HCT116 (cell line): ENCODE measurements at regions not wholly inside any gene's neighbourhood (a gene's known extent, or its start where the extent isn't known, plus 50 kb on each side); places are given as distances from the start of the nearest gene placed in this dataset.

Experiments
- ATAC-seq: fragments of 200-7000 bp; cut with Tn5 transposase; 2 replicates; pipeline ENCODE4 v1.9.1; 2020; ENCODE audit warnings: mild to moderate bottlenecking, moderate library complexity
- BruUV-seq: library from RNA; stranded (reverse); fragments of 400-500 nt; replicated peaks from 2 replicates; lab custom pipeline; 2021; lab: Mats Ljungman, UMichigan
- CTCF ChIA-PET: fragments of 300-600 bp; sonication (Branson Sonifier 250); formaldehyde crosslinking; loops from one replicate; lab custom pipeline; 2021; ENCODE audit warnings: antibody characterized with exemption; lab: Charles Lee
- POLR2A ChIA-PET: fragments of 300-600, 350-600 bp; sonication (Branson Sonifier 250); formaldehyde crosslinking; loops from one replicate; lab custom pipeline; 2021; ENCODE audit warnings: antibody characterized with exemption; lab: Charles Lee
- RAD21 ChIA-PET, 2 experiments: fragments of 300-600 bp; sonication (Branson Sonifier 250); formaldehyde crosslinking; loops; one replicate each; lab custom pipeline; 2023; ENCODE audit warnings: low total read pairs in 2 of 2; ENCODE audit not compliant: uncharacterized antibody in 2 of 2, unreplicated experiment in 2 of 2, low non-redundant PET in 1 of 2; lab: Charles Lee
- DNase-seq: peaks from one replicate; pipeline ENCODE4 v3.0.0-alpha.2; 2010; ENCODE audit warnings: low read depth, low spot score
- H2AFZ ChIP-seq: fragments of 200-600 bp; shearing (Covaris generic), sonication (generic); 2 replicates; pipeline ENCODE4 v1.6.1; 2017; ENCODE audit warnings: low read depth, mixed run types, mixed read lengths, antibody characterized with exemption, low read length; ENCODE audit not compliant: poor library complexity, severe bottlenecking
- H3K27ac ChIP-seq: 2 replicates; pipeline ENCODE4 v1.5.1; 2012; ENCODE audit warnings: low read depth, low read length
- H3K27me3 ChIP-seq: fragments of 200-600 bp; sonication (generic); 2 replicates; pipeline ENCODE4 v1.6.1; 2016; ENCODE audit warnings: mixed run types, low read length, mixed read lengths; ENCODE audit not compliant: insufficient read depth
- H3K36me3 ChIP-seq, 2 experiments: fragments of 200-500 bp in 1 of 2; fragments of 200-600 bp in 1 of 2; sonication (Bioruptor generic) in 1 of 2; sonication (generic) in 1 of 2; 2 replicates each; pipeline versions ENCODE4 v1.5.1 to v1.6.1; 2014 to 2016; ENCODE audit warnings: low read length in 2 of 2, inconsistent platforms in 1 of 2, mixed read lengths in 1 of 2, mixed run types in 1 of 2; ENCODE audit not compliant: insufficient read depth in 2 of 2, control insufficient read depth in 1 of 2
- H3K4me1 ChIP-seq, 2 experiments: fragments of 200-600 bp in 1 of 2; sonication (generic) in 1 of 2; 2 replicates each; pipeline versions ENCODE4 v1.5.1 to v1.6.1; 2012 to 2017; ENCODE audit warnings: low read length in 2 of 2, inconsistent platforms in 1 of 2, mild to moderate bottlenecking in 1 of 2, mixed read lengths in 1 of 2, mixed run types in 1 of 2, moderate library complexity in 1 of 2; ENCODE audit not compliant: insufficient read depth in 2 of 2, control insufficient read depth in 1 of 2
- H3K4me2 ChIP-seq: fragments of 200-600 bp; sonication (generic); 2 replicates; pipeline ENCODE4 v1.6.1; 2017; ENCODE audit warnings: mixed run types, low read length, mixed read lengths
- H3K4me3 ChIP-seq, 2 experiments: fragments of 200-600 bp in 1 of 2; sonication (generic) in 1 of 2; replicated peaks in 1 of 2; 2 replicates each; pipeline ENCODE4 v1.5.1; 2011 to 2016; ENCODE audit warnings: low read length in 2 of 2, control low read depth in 1 of 2, low read depth in 1 of 2, mild to moderate bottlenecking in 1 of 2, mixed read lengths in 1 of 2, mixed run types in 1 of 2
- H3K79me2 ChIP-seq: fragments of 200-600 bp; sonication (generic); 2 replicates; pipeline ENCODE4 v1.6.1; 2017; ENCODE audit warnings: mild to moderate bottlenecking, mixed run types, low read length, moderate library complexity, mixed read lengths; ENCODE audit not compliant: insufficient read depth
- H3K9ac ChIP-seq: fragments of 200-600 bp; sonication (generic); 2 replicates; pipeline ENCODE4 v1.6.1; 2016; ENCODE audit warnings: low read length, mixed read lengths
- H3K9me2 ChIP-seq: fragments of 200-600 bp; sonication (generic), shearing (Covaris generic); 2 replicates; pipeline ENCODE4 v1.6.1; 2017; ENCODE audit warnings: mixed run types, mild to moderate bottlenecking, moderate library complexity; ENCODE audit not compliant: insufficient read depth
- H3K9me3 ChIP-seq, 2 experiments: fragments of 200-500 bp in 1 of 2; fragments of 200-600 bp in 1 of 2; sonication (Bioruptor generic) in 1 of 2; sonication (generic) in 1 of 2; 2 replicates each; pipeline ENCODE4 v1.6.1; 2014 to 2017; ENCODE audit warnings: low read length in 2 of 2, mixed read lengths in 2 of 2, inconsistent platforms in 1 of 2, low read depth in 1 of 2, mild to moderate bottlenecking in 1 of 2, mixed run types in 1 of 2, moderate library complexity in 1 of 2; ENCODE audit not compliant: control insufficient read depth in 1 of 2, insufficient read depth in 1 of 2
- H4K20me1 ChIP-seq: fragments of 200-600 bp; sonication (generic), shearing (Covaris generic); 2 replicates; pipeline ENCODE4 v1.6.1; 2017; ENCODE audit warnings: mixed run types, mild to moderate bottlenecking, moderate library complexity; ENCODE audit not compliant: insufficient read depth
- CEBPB ChIP-seq: IDR thresholded peaks from 2 replicates; pipeline ENCODE4 v1.6.1; 2012; ENCODE audit warnings: low read depth
- CTCF ChIP-seq, 3 experiments: fragments of 200-600 bp in 1 of 3; sonication (generic) in 1 of 3; IDR thresholded peaks in 2 of 3; conservative IDR thresholded peaks in 1 of 3; 2 replicates each; pipeline ENCODE4 v1.5.1; 2012 to 2017; ENCODE audit warnings: low read depth in 2 of 3, low read length in 2 of 3, antibody characterized with exemption in 1 of 3, borderline replicate concordance in 1 of 3, control low read depth in 1 of 3, mild to moderate bottlenecking in 1 of 3, mixed read lengths in 1 of 3, mixed run types in 1 of 3, moderate library complexity in 1 of 3; ENCODE audit not compliant: insufficient read depth in 1 of 3
- ELF1 ChIP-seq: IDR thresholded peaks from 2 replicates; pipeline ENCODE4 v1.6.1; 2012; ENCODE audit warnings: low read depth, borderline replicate concordance
- EZH2phosphoT487 ChIP-seq: fragments of 200-600 bp; IDR thresholded peaks from 2 replicates; pipeline ENCODE4 v1.6.1; 2018; ENCODE audit warnings: antibody characterized with exemption, borderline replicate concordance
- POLR2AphosphoS5 ChIP-seq: IDR thresholded peaks from 2 replicates; pipeline ENCODE4 v1.6.1; 2011; ENCODE audit warnings: mild to moderate bottlenecking, low read depth, low read length, moderate library complexity
- SIN3A ChIP-seq: IDR thresholded peaks from 2 replicates; pipeline ENCODE4 v1.6.1; 2012; ENCODE audit warnings: low read depth
- SRF ChIP-seq: IDR thresholded peaks from 2 replicates; pipeline ENCODE4 v1.6.1; 2012; ENCODE audit warnings: low read depth
- YY1 ChIP-seq: IDR thresholded peaks from 2 replicates; pipeline ENCODE4 v1.6.1; 2011; ENCODE audit warnings: low read length, low read depth, moderate library complexity, mild to moderate bottlenecking; ENCODE audit not compliant: insufficient replicate concordance; ENCODE audit errors: extremely low read depth
- intact Hi-C: fragments of 100-400 bp; cut with micrococcal nuclease; formaldehyde crosslinking; loops from 2 replicates; pipeline ENCODE4 v1.10.0; 2022
- TF ChIP-seq, protein P1 (sequence below): IDR thresholded peaks from 2 replicates; pipeline ENCODE4 v1.6.1; 2012
- TF ChIP-seq, protein P2 (sequence below): IDR thresholded peaks from 2 replicates; pipeline ENCODE4 v1.6.1; 2011; ENCODE audit warnings: mild to moderate bottlenecking, low read length, moderate library complexity; ENCODE audit not compliant: insufficient replicate concordance; ENCODE audit errors: extremely low read depth

DNA sequence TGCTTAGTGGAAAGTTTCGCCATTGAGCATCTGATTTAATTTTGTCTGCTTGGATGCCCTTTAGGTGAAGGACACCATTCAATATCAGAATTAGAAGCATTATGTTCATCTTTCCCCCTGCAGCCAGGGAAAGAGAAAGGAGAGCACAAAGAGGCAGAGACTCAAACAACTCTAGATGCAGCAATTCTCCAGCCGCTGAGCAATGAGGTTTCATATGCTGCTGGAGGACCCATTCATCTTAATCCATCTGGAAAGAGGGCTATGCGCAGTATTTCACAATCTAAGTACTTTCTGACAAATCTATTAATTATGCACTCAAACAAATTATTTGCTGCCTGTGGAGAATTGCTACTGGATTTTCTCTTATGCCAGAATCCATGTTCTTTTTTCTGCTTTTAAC, 527.0 kb upstream of the TUSC1 start:
- no peak for TF ChIP-seq EZH2phosphoT487
- TF ChIP-seq CEBPB: no peak
- no peak for TF ChIP-seq SIN3A
- no peak for TF ChIP-seq YY1
- DNase-seq: no peak

DNA sequence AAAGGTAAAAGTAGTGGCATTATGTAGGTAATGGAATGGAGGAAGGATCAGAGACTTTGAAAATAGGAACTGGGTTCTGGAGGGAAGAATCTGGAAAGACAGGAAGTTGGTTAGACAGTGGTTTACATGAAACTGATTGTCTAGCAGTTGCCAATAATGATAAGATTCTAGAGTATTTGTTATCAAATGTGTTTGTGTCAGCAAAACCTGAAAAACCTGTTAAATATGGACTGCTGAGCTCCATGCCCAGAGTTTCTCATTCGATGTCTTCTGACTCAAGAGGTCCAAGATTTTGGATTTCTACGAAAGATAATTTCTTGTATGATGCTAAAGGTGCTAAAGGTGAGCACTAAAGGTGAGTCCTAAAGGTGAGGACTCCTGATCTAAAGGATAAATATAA, 515.0 kb upstream of the TUSC1 start:
- ChIA-PET RAD21 (no interaction called here), CTCF (no interaction called here), POLR2A (no interaction called here)
- Histone ChIP-seq H3K9me2 (no peaks in the 10 kb centered on the region), H3K9ac (no peak overlapping the region), H3K27me3 (no peaks in the 10 kb centered on the region), H3K4me3 (no peak overlapping the region), H2AFZ (no peak overlapping the region), H3K9me3 (peaks cover 7 to 23% of the 10 kb centered on the region in 2 experiments; a peak in 2 of 4 replicates), H4K20me1 (no peaks in the 10 kb centered on the region)
- no TSS peak for BruUV-seq
- DNase-seq: no peak
- TF ChIP-seq SRF (no peak), YY1 (no peak), EZH2phosphoT487 (no peak), ELF1 (no peak), POLR2AphosphoS5 (no peak), CTCF (IDR thresholded peaks at IDR 0.05 in 2 of 3, conservative IDR thresholded peaks at IDR 0.05 in 1 of 3; ENCODE audit: borderline replicate concordance in 1 of 3, insufficient read depth in 1 of 3, low read depth in 2 of 3, low read length in 2 of 3) (no peak)
- TF ChIP-seq, protein P1, sequence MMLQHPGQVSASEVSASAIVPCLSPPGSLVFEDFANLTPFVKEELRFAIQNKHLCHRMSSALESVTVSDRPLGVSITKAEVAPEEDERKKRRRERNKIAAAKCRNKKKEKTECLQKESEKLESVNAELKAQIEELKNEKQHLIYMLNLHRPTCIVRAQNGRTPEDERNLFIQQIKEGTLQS: no peak
- TF ChIP-seq, protein P2, sequence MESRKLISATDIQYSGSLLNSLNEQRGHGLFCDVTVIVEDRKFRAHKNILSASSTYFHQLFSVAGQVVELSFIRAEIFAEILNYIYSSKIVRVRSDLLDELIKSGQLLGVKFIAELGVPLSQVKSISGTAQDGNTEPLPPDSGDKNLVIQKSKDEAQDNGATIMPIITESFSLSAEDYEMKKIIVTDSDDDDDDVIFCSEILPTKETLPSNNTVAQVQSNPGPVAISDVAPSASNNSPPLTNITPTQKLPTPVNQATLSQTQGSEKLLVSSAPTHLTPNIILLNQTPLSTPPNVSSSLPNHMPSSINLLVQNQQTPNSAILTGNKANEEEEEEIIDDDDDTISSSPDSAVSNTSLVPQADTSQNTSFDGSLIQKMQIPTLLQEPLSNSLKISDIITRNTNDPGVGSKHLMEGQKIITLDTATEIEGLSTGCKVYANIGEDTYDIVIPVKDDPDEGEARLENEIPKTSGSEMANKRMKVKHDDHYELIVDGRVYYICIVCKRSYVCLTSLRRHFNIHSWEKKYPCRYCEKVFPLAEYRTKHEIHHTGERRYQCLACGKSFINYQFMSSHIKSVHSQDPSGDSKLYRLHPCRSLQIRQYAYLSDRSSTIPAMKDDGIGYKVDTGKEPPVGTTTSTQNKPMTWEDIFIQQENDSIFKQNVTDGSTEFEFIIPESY: no peak
- TF ChIP-seq, all 23 proteins: peak for 0
- no peaks in the 10 kb centered on the region for H3K36me3 ChIP-seq
- no peaks in the 10 kb centered on the region for H3K79me2 ChIP-seq
- intact Hi-C loops: no loop called here
- no peak for ATAC-seq
- H3K4me1 ChIP-seq: no peaks in the 10 kb centered on the region
- H3K4me2 ChIP-seq: no peak overlapping the region
- no peak overlapping the region for H3K27ac ChIP-seq

More for the DNA sequence above, 527.0 kb upstream of the TUSC1 start:
- no peaks in the 10 kb centered on the region for H3K79me2 ChIP-seq
- no peaks in the 10 kb centered on the region for H3K9me2 ChIP-seq
- no peaks in the 10 kb centered on the region for H3K4me1 ChIP-seq
- H3K9me3 ChIP-seq: peaks cover 3 to 10% of the 10 kb centered on the region in 2 experiments; a peak in 2 of 4 replicates
- intact Hi-C loops: no loop called here
- no peak overlapping the region for H3K27ac ChIP-seq
- H3K36me3 ChIP-seq: no peaks in the 10 kb centered on the region
- no peak overlapping the region for H2AFZ ChIP-seq
- CTCF ChIA-PET: no interaction called here
- H3K4me2 ChIP-seq: no peak overlapping the region
- no TSS peak for BruUV-seq
- ATAC-seq: no peak
- RAD21 ChIA-PET: no interaction called here
- no peaks in the 10 kb centered on the region for H4K20me1 ChIP-seq
- no peaks in the 10 kb centered on the region for H3K27me3 ChIP-seq
- H3K4me3 ChIP-seq: no peak overlapping the region
- POLR2A ChIA-PET: no interaction called here
- H3K9ac ChIP-seq: no peak overlapping the region
